IMR-90 (cell line): ENCODE measurements at regions not wholly inside any gene's neighbourhood (a gene's known extent, or its start where the extent isn't known, plus 50 kb on each side); places are given as distances from the start of the nearest gene placed in this dataset.

Experiments
- CHD1 ChIP-seq: IDR thresholded peaks from 2 replicates; pipeline ENCODE4 v1.6.1; 2012; ENCODE audit warnings: low read depth, low read length, improper control_type of control experiment
- ELK1 ChIP-seq: fragments of 150-350 bp; IDR thresholded peaks from 2 replicates; pipeline ENCODE4 v1.6.1; 2016; ENCODE audit warnings: low read depth, mild to moderate bottlenecking, low read length, moderate library complexity, borderline replicate concordance
- FOS ChIP-seq: fragments of 150-350 bp; IDR thresholded peaks from 2 replicates; pipeline ENCODE4 v1.6.1; 2016; ENCODE audit warnings: low read depth, low read length
- MXI1 ChIP-seq: IDR thresholded peaks from 2 replicates; pipeline ENCODE4 v1.6.1; 2012; ENCODE audit warnings: low read depth, mild to moderate bottlenecking, low read length, moderate library complexity, borderline replicate concordance
- POLR2A ChIP-seq: IDR thresholded peaks from 2 replicates; pipeline ENCODE4 v1.6.1; 2012; ENCODE audit warnings: mild to moderate bottlenecking, low read depth, low read length

GRCh38 chr5:57325678-57326397, 152.0 kb downstream of the GPBP1 start (continued):
- no peak for TF ChIP-seq ELK1
- no peak for TF ChIP-seq MXI1
- TF ChIP-seq CHD1, result no peak
- TF ChIP-seq FOS, result no peak
- no peak for TF ChIP-seq POLR2A
